ENCODE measurements at regions not wholly inside any gene's neighbourhood (a gene's known extent, or its start where the extent isn't known, plus 50 kb on each side); places are given as distances from the start of the nearest gene placed in this dataset.

DNA sequence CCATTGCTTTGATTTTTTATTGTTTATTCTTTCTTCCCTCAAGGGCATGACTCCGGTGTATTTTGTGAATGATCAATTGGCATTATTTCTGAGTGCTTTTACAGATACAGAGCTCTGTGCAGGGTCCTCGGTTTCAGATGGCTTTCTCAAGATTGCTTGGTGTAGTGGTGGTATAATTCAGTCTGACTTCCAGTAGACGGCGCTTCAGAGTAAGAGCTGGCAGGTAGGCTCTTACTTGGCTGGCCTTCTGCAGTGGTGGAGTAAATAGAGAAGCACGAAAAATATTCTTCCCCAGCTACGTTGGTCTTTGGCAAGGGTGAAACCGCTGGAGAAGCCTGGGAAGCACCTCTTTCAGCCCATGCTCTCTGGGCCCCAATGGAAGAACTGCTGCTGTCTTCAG is 723.0 kb upstream of the BCHE start:
- intact Hi-C loops (cut with DNase I; ENCODE audit: low total_unique reads), result no loop called here
- TF ChIP-seq, protein P1, sequence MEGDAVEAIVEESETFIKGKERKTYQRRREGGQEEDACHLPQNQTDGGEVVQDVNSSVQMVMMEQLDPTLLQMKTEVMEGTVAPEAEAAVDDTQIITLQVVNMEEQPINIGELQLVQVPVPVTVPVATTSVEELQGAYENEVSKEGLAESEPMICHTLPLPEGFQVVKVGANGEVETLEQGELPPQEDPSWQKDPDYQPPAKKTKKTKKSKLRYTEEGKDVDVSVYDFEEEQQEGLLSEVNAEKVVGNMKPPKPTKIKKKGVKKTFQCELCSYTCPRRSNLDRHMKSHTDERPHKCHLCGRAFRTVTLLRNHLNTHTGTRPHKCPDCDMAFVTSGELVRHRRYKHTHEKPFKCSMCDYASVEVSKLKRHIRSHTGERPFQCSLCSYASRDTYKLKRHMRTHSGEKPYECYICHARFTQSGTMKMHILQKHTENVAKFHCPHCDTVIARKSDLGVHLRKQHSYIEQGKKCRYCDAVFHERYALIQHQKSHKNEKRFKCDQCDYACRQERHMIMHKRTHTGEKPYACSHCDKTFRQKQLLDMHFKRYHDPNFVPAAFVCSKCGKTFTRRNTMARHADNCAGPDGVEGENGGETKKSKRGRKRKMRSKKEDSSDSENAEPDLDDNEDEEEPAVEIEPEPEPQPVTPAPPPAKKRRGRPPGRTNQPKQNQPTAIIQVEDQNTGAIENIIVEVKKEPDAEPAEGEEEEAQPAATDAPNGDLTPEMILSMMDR (IDR thresholded peaks at IDR 0.05), result no peak
- Histone ChIP-seq H3K27me3 (no peaks in the 10 kb centered on the region), H3K36me3 (no peaks in the 10 kb centered on the region), H3K4me1 (no peaks in the 10 kb centered on the region), H3K9me3 (no peaks in the 10 kb centered on the region), H3K4me3 (no peak overlapping the region), H3K27ac (no peak overlapping the region)
- no peak for DNase-seq

DNA sequence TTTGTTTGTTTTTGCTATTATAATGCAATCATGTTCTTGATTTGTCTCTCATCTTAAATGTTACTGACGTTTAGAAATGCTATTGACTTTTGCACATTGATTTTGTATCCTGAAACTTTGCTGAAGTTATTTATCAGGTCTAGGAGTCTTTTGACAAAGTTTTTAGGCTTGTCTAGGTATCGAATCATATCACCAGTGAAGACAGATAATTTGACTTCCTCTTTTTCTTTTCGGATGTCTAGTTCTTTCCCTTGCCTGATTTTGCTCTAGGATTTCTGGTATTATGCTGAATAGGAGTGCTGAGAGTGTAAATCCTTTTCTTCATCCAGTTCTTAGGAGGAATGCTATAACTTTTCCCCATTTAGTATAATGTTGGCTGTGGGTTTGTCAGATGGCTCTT is 719.7 kb upstream of the BCHE start:
- DNase-seq, result no peak
- Histone ChIP-seq H3K36me3 (no peaks in the 10 kb centered on the region), H3K9me3 (no peaks in the 10 kb centered on the region), H3K4me3 (no peak overlapping the region), H3K4me1 (no peaks in the 10 kb centered on the region), H3K27ac (no peak overlapping the region), H3K27me3 (no peaks in the 10 kb centered on the region)
- intact Hi-C loops (cut with DNase I; ENCODE audit: low total_unique reads), result no loop called here
- TF ChIP-seq, protein P1 (IDR thresholded peaks at IDR 0.05), result no peak

GRCh38 chr3:166554023-166554422 is 716.8 kb upstream of the BCHE start:
- DNase-seq, result no peak
- Histone ChIP-seq H3K27ac (no peak overlapping the region), H3K4me1 (no peaks in the 10 kb centered on the region), H3K27me3 (no peaks in the 10 kb centered on the region), H3K36me3 (no peaks in the 10 kb centered on the region), H3K9me3 (no peaks in the 10 kb centered on the region), H3K4me3 (no peak overlapping the region)
- intact Hi-C loops (cut with DNase I; ENCODE audit: low total_unique reads), result no loop called here
- TF ChIP-seq, protein P1 (IDR thresholded peaks at IDR 0.05), result no peak

DNA sequence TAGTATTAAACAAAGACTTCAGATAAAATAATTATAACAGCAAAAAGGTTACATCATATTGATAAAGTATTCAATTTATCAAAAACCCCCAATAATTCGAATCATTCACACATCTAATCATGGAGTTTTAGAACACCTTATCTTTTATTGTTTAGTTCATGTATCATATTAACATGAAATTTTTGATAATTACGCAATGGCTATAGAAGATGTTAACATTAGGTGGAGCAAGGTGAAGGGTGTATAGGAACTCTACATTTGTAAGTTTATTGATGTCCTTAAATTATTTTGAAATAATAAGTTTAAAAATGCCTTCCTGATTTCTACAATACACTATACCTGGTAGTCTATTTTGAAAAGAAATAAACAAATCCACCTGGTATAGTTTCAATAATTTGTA is 696.5 kb upstream of the BCHE start:
- no peaks in the 10 kb centered on the region for H3K27me3 ChIP-seq
- TF ChIP-seq, protein P1 (IDR thresholded peaks at IDR 0.05), result no peak
- peaks cover 0 to 6% (median 0%) of the 10 kb centered on the region in 3 donors for H3K9me3 ChIP-seq
- no peaks in the 10 kb centered on the region for H3K4me1 ChIP-seq
- H3K36me3 ChIP-seq, result no peaks in the 10 kb centered on the region
- intact Hi-C loops (cut with DNase I; ENCODE audit: low total_unique reads), result loop anchor here (5.0 kb wide), 1 partner anchor 1179 kb away; no protein-coding TSS in a partner anchor
- no peak for DNase-seq
- no peak overlapping the region for H3K27ac ChIP-seq
- no peak overlapping the region for H3K4me3 ChIP-seq

- Histone ChIP-seq H3K4me3 (no peak overlapping the region), H3K27me3 (no peaks in the 10 kb centered on the region), H3K9me3 (peaks cover 0 to 6% (median 0%) of the 10 kb centered on the region in 3 donors), H3K27ac (no peak overlapping the region), H3K36me3 (no peaks in the 10 kb centered on the region), H3K4me1 (no peaks in the 10 kb centered on the region)
- TF ChIP-seq, protein P1 (IDR thresholded peaks at IDR 0.05), result no peak
- intact Hi-C loops (cut with DNase I; ENCODE audit: low total_unique reads), result loop anchor here (5.0 kb wide), 1 partner anchor 1181 kb away; no protein-coding TSS in a partner anchor
- DNase-seq, result no peak
Observed at GRCh38 chr3:166531730-166532129, 694.5 kb upstream of the BCHE start.

DNA sequence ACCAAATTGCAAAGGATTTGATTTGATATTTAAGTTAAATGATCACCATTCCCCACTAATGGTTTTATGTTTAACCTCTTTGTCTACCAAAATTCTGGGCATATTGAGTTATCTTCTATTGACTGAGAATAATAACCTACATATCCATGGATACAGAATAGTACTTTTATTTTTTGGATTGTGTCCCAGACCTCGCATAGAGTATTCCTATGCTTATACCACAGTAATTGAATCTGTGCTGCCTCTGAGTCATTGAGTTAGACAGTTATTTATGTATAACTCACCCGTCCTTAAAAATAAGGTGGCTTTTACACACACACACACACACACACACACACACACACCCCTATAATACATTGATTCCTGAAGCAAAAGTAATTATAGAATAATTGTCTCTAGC is 690.1 kb upstream of the BCHE start:
- no peaks in the 10 kb centered on the region for H3K27me3 ChIP-seq

More for the DNA sequence above, 690.1 kb upstream of the BCHE start:
- Histone ChIP-seq H3K36me3 (no peaks in the 10 kb centered on the region), H3K27ac (no peak overlapping the region), H3K9me3 (peaks cover 0 to 6% (median 0%) of the 10 kb centered on the region in 3 donors), H3K4me1 (no peaks in the 10 kb centered on the region), H3K4me3 (no peak overlapping the region)
- intact Hi-C loops (cut with DNase I; ENCODE audit: low total_unique reads), result no loop called here
- TF ChIP-seq, protein P1 (IDR thresholded peaks at IDR 0.05), result no peak
- no peak for DNase-seq

Data from tibial artery (tissue), 4 donors.